ENCODE measurements at regions not wholly inside any gene's neighbourhood (a gene's known extent, or its start where the extent isn't known, plus 50 kb on each side); places are given as distances from the start of the nearest gene placed in this dataset.
"Not testable (repeated sequence)": the region's sequence is repeated elsewhere in the genome, so short reads cannot be mapped to it uniquely, and the experiment has no call there.

- Histone ChIP-seq H3K9ac (ENCODE audit: low read depth in 1 of 2, low read length in 2 of 2) (no peak overlapping the region), H3K36me3 (ENCODE audit: control insufficient read depth in 1 of 2, insufficient read depth in 2 of 2, low read length in 2 of 2) (no peaks in the 10 kb centered on the region), H3K4me1 (ENCODE audit: control insufficient read depth in 1 of 2, insufficient read depth in 2 of 2, low read length in 2 of 2) (no peaks in the 10 kb centered on the region), H3K27ac (ENCODE audit: low read depth, low read length) (no peak overlapping the region), H3K27me3 (ENCODE audit: control insufficient read depth in 1 of 2, insufficient read depth in 2 of 2, low read length in 2 of 2) (no peaks in the 10 kb centered on the region), H3K4me3 (ENCODE audit: low read depth in 1 of 2, low read length in 2 of 2) (no peak overlapping the region), H3K9me3 (ENCODE audit: control insufficient read depth in 1 of 2, low read length in 2 of 2) (peaks cover 0 to 4% of the 10 kb centered on the region in 2 donors)
These were observed 622.4 kb upstream of the GRIN3A start for GRCh38 chr9:102360846-102361245.

- no peaks in the 10 kb centered on the region for H3K4me1 ChIP-seq (ENCODE audit: control insufficient read depth in 1 of 2, insufficient read depth in 2 of 2, low read length in 2 of 2)
- H3K9me3 ChIP-seq (ENCODE audit: control insufficient read depth in 1 of 2, low read length in 2 of 2) = peaks cover 2 to 5% of the 10 kb centered on the region in 2 donors
- no peak overlapping the region for H3K27ac ChIP-seq (ENCODE audit: low read depth, low read length)
- no peak overlapping the region for H3K4me3 ChIP-seq (ENCODE audit: low read depth in 1 of 2, low read length in 2 of 2)
- H3K36me3 ChIP-seq (ENCODE audit: control insufficient read depth in 1 of 2, insufficient read depth in 2 of 2, low read length in 2 of 2) = no peaks in the 10 kb centered on the region
- no peak overlapping the region for H3K9ac ChIP-seq (ENCODE audit: low read depth in 1 of 2, low read length in 2 of 2)
- no peaks in the 10 kb centered on the region for H3K27me3 ChIP-seq (ENCODE audit: control insufficient read depth in 1 of 2, insufficient read depth in 2 of 2, low read length in 2 of 2)
These were observed 617.5 kb upstream of the GRIN3A start for GRCh38 chr9:102355982-102356381.

- H3K4me1 ChIP-seq (ENCODE audit: control insufficient read depth in 1 of 2, insufficient read depth in 2 of 2, low read length in 2 of 2) = no peaks in the 10 kb centered on the region
- no peak overlapping the region for H3K4me3 ChIP-seq (ENCODE audit: low read depth in 1 of 2, low read length in 2 of 2)
- H3K9ac ChIP-seq (ENCODE audit: low read depth in 1 of 2, low read length in 2 of 2) = no peak overlapping the region
- no peak overlapping the region for H3K27ac ChIP-seq (ENCODE audit: low read depth, low read length)
- peaks cover 2 to 5% of the 10 kb centered on the region in 2 donors for H3K9me3 ChIP-seq (ENCODE audit: control insufficient read depth in 1 of 2, low read length in 2 of 2)
- no peaks in the 10 kb centered on the region for H3K36me3 ChIP-seq (ENCODE audit: control insufficient read depth in 1 of 2, insufficient read depth in 2 of 2, low read length in 2 of 2)
- H3K27me3 ChIP-seq (ENCODE audit: control insufficient read depth in 1 of 2, insufficient read depth in 2 of 2, low read length in 2 of 2) = no peaks in the 10 kb centered on the region
These were observed 615.6 kb upstream of the GRIN3A start for GRCh38 chr9:102354041-102354440.

GRCh38 chr9:102337471-102337870, 599.0 kb upstream of the GRIN3A start:
- not testable (repeated sequence) for H3K9me3 ChIP-seq (ENCODE audit: control insufficient read depth in 1 of 2, low read length in 2 of 2); H3K4me3 ChIP-seq (ENCODE audit: low read depth in 1 of 2, low read length in 2 of 2); H3K36me3 ChIP-seq (ENCODE audit: control insufficient read depth in 1 of 2, insufficient read depth in 2 of 2, low read length in 2 of 2); H3K4me1 ChIP-seq (ENCODE audit: control insufficient read depth in 1 of 2, insufficient read depth in 2 of 2, low read length in 2 of 2); H3K9ac ChIP-seq (ENCODE audit: low read depth in 1 of 2, low read length in 2 of 2); H3K27ac ChIP-seq (ENCODE audit: low read depth, low read length); H3K27me3 ChIP-seq (ENCODE audit: control insufficient read depth in 1 of 2, insufficient read depth in 2 of 2, low read length in 2 of 2)

GRCh38 chr9:102309379-102309778, 570.9 kb upstream of the GRIN3A start:
- no peaks in the 10 kb centered on the region for H3K36me3 ChIP-seq (ENCODE audit: control insufficient read depth in 1 of 2, insufficient read depth in 2 of 2, low read length in 2 of 2)
- no peak overlapping the region for H3K9ac ChIP-seq (ENCODE audit: low read depth in 1 of 2, low read length in 2 of 2)
- no peaks in the 10 kb centered on the region for H3K27me3 ChIP-seq (ENCODE audit: control insufficient read depth in 1 of 2, insufficient read depth in 2 of 2, low read length in 2 of 2)
- no peak overlapping the region for H3K4me3 ChIP-seq (ENCODE audit: low read depth in 1 of 2, low read length in 2 of 2)
- H3K27ac ChIP-seq (ENCODE audit: low read depth, low read length) = no peak overlapping the region
- H3K4me1 ChIP-seq (ENCODE audit: control insufficient read depth in 1 of 2, insufficient read depth in 2 of 2, low read length in 2 of 2) = no peaks in the 10 kb centered on the region
- H3K9me3 ChIP-seq (ENCODE audit: control insufficient read depth in 1 of 2, low read length in 2 of 2) = peaks cover 1 to 8% of the 10 kb centered on the region in 2 donors

GRCh38 chr9:102295188-102295587, 556.7 kb upstream of the GRIN3A start:
- H3K4me1 ChIP-seq (ENCODE audit: control insufficient read depth in 1 of 2, insufficient read depth in 2 of 2, low read length in 2 of 2) = no peaks in the 10 kb centered on the region
- H3K9me3 ChIP-seq (ENCODE audit: control insufficient read depth in 1 of 2, low read length in 2 of 2) = no peaks in the 10 kb centered on the region
- H3K36me3 ChIP-seq (ENCODE audit: control insufficient read depth in 1 of 2, insufficient read depth in 2 of 2, low read length in 2 of 2) = no peaks in the 10 kb centered on the region
- H3K9ac ChIP-seq (ENCODE audit: low read depth in 1 of 2, low read length in 2 of 2) = no peak overlapping the region
- no peaks in the 10 kb centered on the region for H3K27me3 ChIP-seq (ENCODE audit: control insufficient read depth in 1 of 2, insufficient read depth in 2 of 2, low read length in 2 of 2)
- no peak overlapping the region for H3K27ac ChIP-seq (ENCODE audit: low read depth, low read length)
- no peak overlapping the region for H3K4me3 ChIP-seq (ENCODE audit: low read depth in 1 of 2, low read length in 2 of 2)

GRCh38 chr9:102273952-102274351, 535.5 kb upstream of the GRIN3A start:
- Histone ChIP-seq H3K36me3 (ENCODE audit: control insufficient read depth in 1 of 2, insufficient read depth in 2 of 2, low read length in 2 of 2) (no peaks in the 10 kb centered on the region), H3K27me3 (ENCODE audit: control insufficient read depth in 1 of 2, insufficient read depth in 2 of 2, low read length in 2 of 2) (no peaks in the 10 kb centered on the region), H3K9ac (ENCODE audit: low read depth in 1 of 2, low read length in 2 of 2) (no peak overlapping the region), H3K4me1 (ENCODE audit: control insufficient read depth in 1 of 2, insufficient read depth in 2 of 2, low read length in 2 of 2) (no peaks in the 10 kb centered on the region), H3K27ac (ENCODE audit: low read depth, low read length) (no peak overlapping the region), H3K9me3 (ENCODE audit: control insufficient read depth in 1 of 2, low read length in 2 of 2) (no peaks in the 10 kb centered on the region), H3K4me3 (ENCODE audit: low read depth in 1 of 2, low read length in 2 of 2) (no peak overlapping the region)

GRCh38 chr9:102253099-102253498, 514.7 kb upstream of the GRIN3A start:
- Histone ChIP-seq H3K27me3 (ENCODE audit: control insufficient read depth in 1 of 2, insufficient read depth in 2 of 2, low read length in 2 of 2) (no peaks in the 10 kb centered on the region), H3K9me3 (ENCODE audit: control insufficient read depth in 1 of 2, low read length in 2 of 2) (no peaks in the 10 kb centered on the region), H3K4me1 (ENCODE audit: control insufficient read depth in 1 of 2, insufficient read depth in 2 of 2, low read length in 2 of 2) (no peaks in the 10 kb centered on the region), H3K27ac (ENCODE audit: low read depth, low read length) (no peak overlapping the region), H3K4me3 (ENCODE audit: low read depth in 1 of 2, low read length in 2 of 2) (no peak overlapping the region), H3K9ac (ENCODE audit: low read depth in 1 of 2, low read length in 2 of 2) (no peak overlapping the region), H3K36me3 (ENCODE audit: control insufficient read depth in 1 of 2, insufficient read depth in 2 of 2, low read length in 2 of 2) (no peaks in the 10 kb centered on the region)

GRCh38 chr9:102244916-102245315, 506.5 kb upstream of the GRIN3A start:
- Histone ChIP-seq H3K27ac (ENCODE audit: low read depth, low read length) (no peak overlapping the region), H3K4me1 (ENCODE audit: control insufficient read depth in 1 of 2, insufficient read depth in 2 of 2, low read length in 2 of 2) (no peaks in the 10 kb centered on the region), H3K9me3 (ENCODE audit: control insufficient read depth in 1 of 2, low read length in 2 of 2) (no peaks in the 10 kb centered on the region), H3K36me3 (ENCODE audit: control insufficient read depth in 1 of 2, insufficient read depth in 2 of 2, low read length in 2 of 2) (no peaks in the 10 kb centered on the region), H3K4me3 (ENCODE audit: low read depth in 1 of 2, low read length in 2 of 2) (no peak overlapping the region), H3K27me3 (ENCODE audit: control insufficient read depth in 1 of 2, insufficient read depth in 2 of 2, low read length in 2 of 2) (no peaks in the 10 kb centered on the region), H3K9ac (ENCODE audit: low read depth in 1 of 2, low read length in 2 of 2) (no peak overlapping the region)

- Histone ChIP-seq H3K4me3 (ENCODE audit: low read depth in 1 of 2, low read length in 2 of 2) (no peak overlapping the region), H3K27me3 (ENCODE audit: control insufficient read depth in 1 of 2, insufficient read depth in 2 of 2, low read length in 2 of 2) (no peaks in the 10 kb centered on the region), H3K9ac (ENCODE audit: low read depth in 1 of 2, low read length in 2 of 2) (no peak overlapping the region), H3K36me3 (ENCODE audit: control insufficient read depth in 1 of 2, insufficient read depth in 2 of 2, low read length in 2 of 2) (no peaks in the 10 kb centered on the region), H3K27ac (ENCODE audit: low read depth, low read length) (no peak overlapping the region), H3K4me1 (ENCODE audit: control insufficient read depth in 1 of 2, insufficient read depth in 2 of 2, low read length in 2 of 2) (no peaks in the 10 kb centered on the region), H3K9me3 (ENCODE audit: control insufficient read depth in 1 of 2, low read length in 2 of 2) (no peaks in the 10 kb centered on the region)
These were observed 499.1 kb upstream of the GRIN3A start for GRCh38 chr9:102237520-102237919.

- Histone ChIP-seq H3K4me1 (ENCODE audit: control insufficient read depth in 1 of 2, insufficient read depth in 2 of 2, low read length in 2 of 2) (no peaks in the 10 kb centered on the region), H3K27ac (ENCODE audit: low read depth, low read length) (no peak overlapping the region), H3K9me3 (ENCODE audit: control insufficient read depth in 1 of 2, low read length in 2 of 2) (no peaks in the 10 kb centered on the region), H3K27me3 (ENCODE audit: control insufficient read depth in 1 of 2, insufficient read depth in 2 of 2, low read length in 2 of 2) (no peaks in the 10 kb centered on the region), H3K9ac (ENCODE audit: low read depth in 1 of 2, low read length in 2 of 2) (no peak overlapping the region), H3K4me3 (ENCODE audit: low read depth in 1 of 2, low read length in 2 of 2) (no peak overlapping the region), H3K36me3 (ENCODE audit: control insufficient read depth in 1 of 2, insufficient read depth in 2 of 2, low read length in 2 of 2) (no peaks in the 10 kb centered on the region)
These were observed 498.6 kb upstream of the GRIN3A start for GRCh38 chr9:102237094-102237493.

Measured in duodenal mucosa (tissue), 2 donors.